Karpas-422 (cell line): ENCODE measurements at regions not wholly inside any gene's neighbourhood (a gene's known extent, or its start where the extent isn't known, plus 50 kb on each side); places are given as distances from the start of the nearest gene placed in this dataset.

Experiments
- DNase-seq: peaks from one replicate; pipeline ENCODE4 v3.0.0-alpha.2; 2015
- H2AFZ ChIP-seq: fragments of 200-600 bp; sonication (generic); 2 replicates; pipeline ENCODE4 v1.6.1; 2014; ENCODE audit warnings: antibody characterized with exemption, low read length, mixed read lengths
- H3K27ac ChIP-seq: fragments of 200-600 bp; sonication (generic); 2 replicates; pipeline ENCODE4 v1.5.1; 2014; ENCODE audit warnings: mild to moderate bottlenecking, low read length, moderate library complexity
- H3K27me3 ChIP-seq: fragments of 200-600 bp; sonication (generic); 2 replicates; pipeline ENCODE4 v1.6.1; 2014; ENCODE audit warnings: low read length, mixed read lengths
- H3K36me3 ChIP-seq: fragments of 200-600 bp; sonication (generic); 2 replicates; pipeline ENCODE4 v1.6.1; 2014; ENCODE audit warnings: low read length, mixed read lengths; ENCODE audit not compliant: insufficient read depth
- H3K4me1 ChIP-seq: fragments of 200-600 bp; sonication (generic); 2 replicates; pipeline ENCODE4 v1.6.1; 2014; ENCODE audit warnings: mild to moderate bottlenecking, low read length, mixed read lengths
- H3K4me2 ChIP-seq: fragments of 200-600 bp; sonication (generic); 2 replicates; pipeline ENCODE4 v1.6.1; 2014; ENCODE audit warnings: low read length, low read depth, mild to moderate bottlenecking; ENCODE audit not compliant: poor library complexity, severe bottlenecking
- H3K4me3 ChIP-seq: fragments of 200-600 bp; sonication (generic); 2 replicates; pipeline ENCODE4 v1.5.1; 2014; ENCODE audit warnings: mild to moderate bottlenecking, antibody characterized with exemption, low read length, mixed read lengths
- H3K79me2 ChIP-seq: fragments of 200-600 bp; sonication (generic); 2 replicates; pipeline ENCODE4 v1.6.1; 2014; ENCODE audit warnings: mild to moderate bottlenecking, low read length, mixed read lengths
- H3K9ac ChIP-seq: fragments of 200-600 bp; sonication (generic); 2 replicates; pipeline ENCODE4 v1.6.0; 2014; ENCODE audit warnings: low read length
- H3K9me2 ChIP-seq: fragments of 200-600 bp; sonication (generic), shearing (Covaris generic); replicated peaks from 2 replicates; pipeline ENCODE4 v1.6.0; 2014; ENCODE audit warnings: mild to moderate bottlenecking, low read length, moderate library complexity; ENCODE audit not compliant: insufficient read depth
- H3K9me3 ChIP-seq: fragments of 300-700, 200-600 bp; sonication (generic); 2 replicates; pipeline ENCODE4 v1.6.1; 2014; ENCODE audit warnings: low read length, mixed read lengths
- H4K20me1 ChIP-seq: fragments of 200-600 bp; sonication (generic); 2 replicates; pipeline ENCODE4 v1.6.1; 2014; ENCODE audit warnings: mild to moderate bottlenecking, antibody characterized with exemption, low read length, low read depth; ENCODE audit not compliant: insufficient read depth

GRCh38 chr6:97459986-97460385 is 177.0 kb upstream of the MMS22L start:
- H3K27me3 ChIP-seq: no peaks in the 10 kb centered on the region
- H3K36me3 ChIP-seq: no peaks in the 10 kb centered on the region
- no peak overlapping the region for H3K4me2 ChIP-seq
- H4K20me1 ChIP-seq: no peaks in the 10 kb centered on the region
- no peaks in the 10 kb centered on the region for H3K9me3 ChIP-seq
- H3K9ac ChIP-seq: no peak overlapping the region
- no peaks in the 10 kb centered on the region for H3K4me1 ChIP-seq
- H3K79me2 ChIP-seq: no peaks in the 10 kb centered on the region
- no peak overlapping the region for H2AFZ ChIP-seq
- no peaks in the 10 kb centered on the region for H3K9me2 ChIP-seq
- DNase-seq: no peak
- H3K4me3 ChIP-seq: no peak overlapping the region
- no peak overlapping the region for H3K27ac ChIP-seq

GRCh38 chr6:97460394-97461080 is 177.5 kb upstream of the MMS22L start:
- Histone ChIP-seq H3K79me2 (no peaks in the 10 kb centered on the region), H3K4me1 (no peaks in the 10 kb centered on the region), H3K27me3 (no peaks in the 10 kb centered on the region), H3K27ac (no peak overlapping the region), H3K9me2 (no peaks in the 10 kb centered on the region), H3K9ac (no peak overlapping the region), H3K4me3 (no peak overlapping the region), H4K20me1 (no peaks in the 10 kb centered on the region), H3K4me2 (no peak overlapping the region), H3K36me3 (no peaks in the 10 kb centered on the region), H2AFZ (no peak overlapping the region), H3K9me3 (no peaks in the 10 kb centered on the region)
- DNase-seq: no peak

- Histone ChIP-seq H3K27ac (no peak overlapping the region), H3K4me1 (no peaks in the 10 kb centered on the region), H3K27me3 (no peaks in the 10 kb centered on the region), H3K9ac (no peak overlapping the region), H4K20me1 (no peaks in the 10 kb centered on the region), H3K79me2 (no peaks in the 10 kb centered on the region), H3K9me3 (no peaks in the 10 kb centered on the region), H2AFZ (no peak overlapping the region), H3K36me3 (no peaks in the 10 kb centered on the region), H3K9me2 (no peaks in the 10 kb centered on the region), H3K4me2 (no peak overlapping the region), H3K4me3 (no peak overlapping the region)
- no peak for DNase-seq
Measured at GRCh38 chr6:97461218-97461617, 178.2 kb upstream of the MMS22L start.

- no peaks in the 10 kb centered on the region for H3K9me3 ChIP-seq
- no peak for DNase-seq
- H3K27ac ChIP-seq: no peak overlapping the region
- H3K4me2 ChIP-seq: no peak overlapping the region
- no peaks in the 10 kb centered on the region for H3K4me1 ChIP-seq
- no peak overlapping the region for H3K9ac ChIP-seq
- H3K79me2 ChIP-seq: no peaks in the 10 kb centered on the region
- no peaks in the 10 kb centered on the region for H3K36me3 ChIP-seq
- H2AFZ ChIP-seq: no peak overlapping the region
- no peaks in the 10 kb centered on the region for H4K20me1 ChIP-seq
- H3K9me2 ChIP-seq: no peaks in the 10 kb centered on the region
- H3K4me3 ChIP-seq: no peak overlapping the region
- no peaks in the 10 kb centered on the region for H3K27me3 ChIP-seq
Measured at GRCh38 chr6:97462031-97462430, 179.0 kb upstream of the MMS22L start.

GRCh38 chr6:97462938-97463598 is 180.1 kb upstream of the MMS22L start:
- Histone ChIP-seq H3K4me3 (no peak overlapping the region), H3K27me3 (no peaks in the 10 kb centered on the region), H3K9me2 (no peaks in the 10 kb centered on the region), H3K27ac (no peak overlapping the region), H3K9ac (no peak overlapping the region), H3K9me3 (no peaks in the 10 kb centered on the region), H3K79me2 (no peaks in the 10 kb centered on the region), H4K20me1 (no peaks in the 10 kb centered on the region), H2AFZ (no peak overlapping the region), H3K36me3 (no peaks in the 10 kb centered on the region), H3K4me2 (no peak overlapping the region), H3K4me1 (no peaks in the 10 kb centered on the region)
- DNase-seq: no peak

- DNase-seq: no peak
- Histone ChIP-seq H2AFZ (no peak overlapping the region), H3K27ac (no peak overlapping the region), H3K36me3 (no peaks in the 10 kb centered on the region), H4K20me1 (no peaks in the 10 kb centered on the region), H3K4me1 (no peaks in the 10 kb centered on the region), H3K9me3 (no peaks in the 10 kb centered on the region), H3K4me2 (no peak overlapping the region), H3K9me2 (no peaks in the 10 kb centered on the region), H3K79me2 (no peaks in the 10 kb centered on the region), H3K27me3 (no peaks in the 10 kb centered on the region), H3K9ac (no peak overlapping the region), H3K4me3 (no peak overlapping the region)
Measured at GRCh38 chr6:97465877-97466561, 183.0 kb upstream of the MMS22L start.

- no peak overlapping the region for H3K4me3 ChIP-seq
- H3K4me2 ChIP-seq: no peak overlapping the region
- no peaks in the 10 kb centered on the region for H3K9me2 ChIP-seq
- H3K36me3 ChIP-seq: no peaks in the 10 kb centered on the region
- no peaks in the 10 kb centered on the region for H3K79me2 ChIP-seq
- no peaks in the 10 kb centered on the region for H3K27me3 ChIP-seq
- H2AFZ ChIP-seq: no peak overlapping the region
- no peak overlapping the region for H3K9ac ChIP-seq
- no peaks in the 10 kb centered on the region for H3K9me3 ChIP-seq
- no peak for DNase-seq
- no peaks in the 10 kb centered on the region for H4K20me1 ChIP-seq
- H3K4me1 ChIP-seq: no peaks in the 10 kb centered on the region
- H3K27ac ChIP-seq: no peak overlapping the region
Measured at GRCh38 chr6:97468981-97469380, 186.0 kb upstream of the MMS22L start.

GRCh38 chr6:97469451-97469850 is 186.4 kb upstream of the MMS22L start:
- H3K4me2 ChIP-seq: no peak overlapping the region
- no peak overlapping the region for H3K27ac ChIP-seq
- no peaks in the 10 kb centered on the region for H3K79me2 ChIP-seq
- H3K9me2 ChIP-seq: no peaks in the 10 kb centered on the region
- H3K36me3 ChIP-seq: no peaks in the 10 kb centered on the region
- H3K9ac ChIP-seq: no peak overlapping the region
- H3K27me3 ChIP-seq: no peaks in the 10 kb centered on the region
- no peaks in the 10 kb centered on the region for H3K9me3 ChIP-seq
- no peaks in the 10 kb centered on the region for H3K4me1 ChIP-seq
- no peak for DNase-seq
- H3K4me3 ChIP-seq: no peak overlapping the region
- no peak overlapping the region for H2AFZ ChIP-seq
- no peaks in the 10 kb centered on the region for H4K20me1 ChIP-seq
